Inflammatory macrophage (primary cell): ENCODE measurements at regions not wholly inside any gene's neighbourhood (a gene's known extent, or its start where the extent isn't known, plus 50 kb on each side); places are given as distances from the start of the nearest gene placed in this dataset.

Experiments used
- DNase-seq, 2 donors: peaks; one replicate each; pipeline ENCODE4 v3.0.0-alpha.2; 2020 to 2022

DNA sequence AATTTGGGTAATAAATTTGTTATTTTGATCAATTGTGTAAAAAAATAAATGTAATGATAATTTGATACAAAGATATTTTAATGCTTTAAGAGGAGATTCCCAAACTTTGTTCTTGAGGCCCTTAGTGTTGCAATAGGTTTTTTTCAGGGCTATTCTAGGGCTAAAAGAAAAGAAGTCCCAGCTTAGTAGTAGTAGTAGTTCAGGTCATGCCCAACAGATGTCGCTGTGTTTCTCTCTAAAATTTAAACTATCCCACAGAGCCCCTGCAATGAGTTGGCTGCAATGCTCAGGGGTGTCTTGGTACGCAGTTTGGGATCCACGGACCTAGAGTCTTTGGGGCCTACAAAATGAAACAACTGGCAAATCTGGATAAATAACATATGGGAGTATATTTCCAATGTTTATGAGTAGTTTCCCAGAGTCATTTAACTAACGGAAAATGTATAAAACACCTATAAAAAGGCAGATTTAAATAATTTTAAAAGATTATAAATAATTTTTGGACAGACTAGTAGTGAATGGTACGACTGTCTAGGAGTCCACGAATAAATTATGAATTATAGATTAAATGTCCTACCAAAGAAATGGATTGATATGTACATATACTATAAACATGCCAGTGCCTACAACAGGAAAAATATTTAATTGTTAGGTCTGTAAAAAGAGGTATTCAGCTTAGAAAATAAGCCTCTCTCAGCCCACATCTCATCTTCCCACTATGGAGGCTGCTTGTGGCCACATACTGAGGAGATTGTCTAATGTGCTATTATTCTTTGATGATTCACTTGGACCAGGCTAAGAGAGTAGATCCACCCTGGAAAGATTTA, 228.5 kb upstream of the PMFBP1 start:
- DNase-seq, result peak; percentile 61 to 68

DNA sequence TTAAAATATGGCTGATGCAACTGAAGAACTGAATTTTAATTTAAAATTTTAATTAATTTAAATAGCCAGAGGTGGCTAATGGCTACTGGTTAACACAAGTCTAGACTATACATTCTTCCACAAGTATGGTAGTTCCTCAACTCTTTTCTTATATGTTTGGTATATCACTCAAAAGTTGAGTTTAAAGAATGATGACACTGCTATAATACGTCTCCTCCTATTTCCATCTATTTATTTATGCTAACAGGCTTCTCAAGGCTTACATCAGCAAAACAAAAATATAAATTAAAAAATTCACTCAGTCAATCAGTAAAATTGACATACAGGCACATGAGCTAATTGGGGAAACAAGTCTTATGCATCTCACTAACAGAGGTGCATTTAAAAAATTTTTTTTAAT, 227.9 kb upstream of the PMFBP1 start:
- DNase-seq, result no peak

DNA sequence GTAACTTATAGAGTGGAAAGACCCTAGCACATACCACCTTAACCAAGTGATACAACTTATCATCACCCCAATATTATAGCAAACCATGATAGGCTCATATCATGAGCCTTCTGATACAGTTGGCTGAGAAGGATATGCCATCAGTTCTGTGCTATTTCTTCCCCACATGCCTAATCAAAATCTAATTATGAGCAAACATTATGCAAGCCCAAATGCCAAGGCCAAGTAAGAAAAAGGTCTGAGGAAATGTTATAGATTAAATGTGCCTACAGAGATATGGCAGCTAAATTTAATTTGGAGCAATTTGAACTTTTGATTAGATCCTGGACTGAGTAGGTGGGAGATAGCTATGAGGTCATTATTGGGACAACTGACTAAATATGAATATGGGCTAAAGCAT, 225.9 kb upstream of the PMFBP1 start:
- no peak for DNase-seq

DNA sequence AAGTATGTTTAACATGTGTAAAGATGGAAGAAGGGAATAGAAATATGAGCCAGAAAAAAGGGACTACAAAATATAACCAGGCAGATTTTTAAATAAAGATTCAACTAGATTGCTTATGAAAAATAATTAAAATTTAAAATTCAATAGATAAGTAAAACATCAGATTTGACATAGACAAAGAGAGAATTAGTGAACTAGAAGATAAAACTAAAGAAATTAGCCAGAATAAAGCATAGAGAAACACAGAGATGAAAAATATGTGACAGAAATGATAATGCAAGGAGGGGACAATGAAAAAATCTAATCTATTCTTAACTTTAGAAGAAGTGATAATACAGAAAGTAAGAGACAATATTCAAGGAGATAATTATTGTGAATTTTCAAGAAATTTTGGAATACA, 222.6 kb upstream of the PMFBP1 start:
- no peak for DNase-seq

DNA sequence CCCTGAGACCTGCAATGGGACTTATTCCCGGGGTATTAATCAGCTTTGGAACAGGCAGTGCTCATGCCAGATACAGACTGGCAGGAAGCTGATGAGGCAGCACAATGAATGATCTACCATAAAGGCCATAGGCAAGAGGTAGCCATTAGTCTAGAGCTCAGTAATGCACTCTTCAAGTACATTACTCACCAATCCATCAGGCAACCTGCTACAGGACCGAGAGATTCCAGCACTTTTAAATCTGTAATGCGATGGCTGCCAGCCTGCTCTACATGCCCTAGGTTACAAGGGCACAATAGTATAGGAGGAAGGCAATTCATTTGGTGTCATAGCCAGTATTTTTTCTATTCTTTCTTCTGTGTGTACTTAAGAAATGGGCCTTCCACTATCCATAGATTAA, 217.8 kb upstream of the PMFBP1 start:
- no peak for DNase-seq

DNA sequence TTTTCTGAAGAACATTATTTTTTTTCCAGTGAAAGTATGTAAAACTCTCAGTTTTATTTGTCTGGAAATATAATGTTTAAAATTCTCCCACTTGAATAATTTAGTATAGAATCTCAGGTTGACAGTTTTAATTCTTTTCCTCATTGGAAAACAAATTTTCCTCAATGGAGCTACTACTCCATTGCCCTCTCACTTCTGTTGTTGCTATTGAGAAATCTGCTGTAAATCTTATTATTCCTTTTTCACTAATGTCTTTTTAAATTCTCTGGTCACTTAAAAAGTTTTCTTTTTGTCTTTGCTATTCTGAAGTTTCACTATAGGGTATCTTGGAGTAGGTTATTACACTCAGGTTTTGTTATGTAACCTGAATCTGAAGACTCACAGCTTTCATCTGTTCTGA, 216.1 kb upstream of the PMFBP1 start:
- DNase-seq, result no peak

DNA sequence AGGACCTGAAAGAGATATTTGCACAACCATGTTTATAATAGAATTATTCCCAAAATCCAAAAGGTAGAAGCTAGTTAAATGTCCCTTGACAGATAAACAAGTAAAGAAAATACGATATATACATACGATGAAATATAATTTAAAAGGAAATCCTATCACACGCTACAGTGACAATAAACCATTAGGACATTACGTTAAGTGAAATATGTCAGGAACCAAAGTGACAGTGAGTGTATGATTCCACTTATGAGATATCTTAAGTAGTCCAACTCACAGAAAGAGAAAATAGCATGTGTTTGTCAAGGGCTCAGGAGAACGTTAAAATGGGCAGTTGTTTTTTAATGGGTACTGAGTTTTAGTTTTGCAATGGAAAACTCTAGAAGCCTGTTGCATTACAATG, 212.7 kb upstream of the PMFBP1 start:
- no peak for DNase-seq

DNA sequence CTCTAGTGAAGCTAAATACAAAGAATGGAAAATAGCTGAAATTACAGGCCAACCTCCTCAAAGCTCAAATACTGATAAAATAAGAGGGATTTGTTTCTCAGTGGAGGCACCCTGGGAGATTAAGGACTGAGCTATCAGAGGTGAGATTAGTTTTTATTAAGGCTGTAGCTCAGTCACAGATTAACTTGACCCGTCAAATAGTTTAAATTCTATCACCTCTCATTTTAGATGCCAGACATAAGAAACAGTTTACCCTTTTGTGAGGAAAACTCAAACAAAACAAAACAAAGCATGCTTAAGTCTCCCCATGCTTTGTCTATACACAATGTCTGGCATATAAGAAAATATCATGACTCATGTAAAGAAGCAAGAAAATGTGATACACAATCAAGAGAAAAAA, 208.3 kb upstream of the PMFBP1 start:
- DNase-seq, result no peak

DNA sequence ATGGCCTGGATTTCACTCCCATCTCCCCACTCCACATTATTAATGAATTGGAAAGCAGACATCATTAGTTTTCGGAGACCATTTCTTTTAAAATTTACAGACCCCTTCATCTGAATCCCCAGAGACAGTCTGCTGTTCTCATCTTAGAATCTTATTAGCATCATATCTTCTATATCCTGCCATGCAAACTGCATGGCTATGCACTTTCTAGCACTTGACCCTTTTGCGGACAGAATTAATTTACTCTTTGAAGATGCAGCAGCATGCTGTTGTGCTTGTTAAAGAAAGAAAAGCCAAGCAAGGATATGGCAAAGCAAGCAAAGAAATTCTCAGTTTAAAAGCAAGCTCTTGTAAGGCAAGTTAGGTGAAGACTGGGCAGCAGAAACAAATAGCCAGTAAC, 201.2 kb upstream of the PMFBP1 start:
- DNase-seq, result no peak

DNA sequence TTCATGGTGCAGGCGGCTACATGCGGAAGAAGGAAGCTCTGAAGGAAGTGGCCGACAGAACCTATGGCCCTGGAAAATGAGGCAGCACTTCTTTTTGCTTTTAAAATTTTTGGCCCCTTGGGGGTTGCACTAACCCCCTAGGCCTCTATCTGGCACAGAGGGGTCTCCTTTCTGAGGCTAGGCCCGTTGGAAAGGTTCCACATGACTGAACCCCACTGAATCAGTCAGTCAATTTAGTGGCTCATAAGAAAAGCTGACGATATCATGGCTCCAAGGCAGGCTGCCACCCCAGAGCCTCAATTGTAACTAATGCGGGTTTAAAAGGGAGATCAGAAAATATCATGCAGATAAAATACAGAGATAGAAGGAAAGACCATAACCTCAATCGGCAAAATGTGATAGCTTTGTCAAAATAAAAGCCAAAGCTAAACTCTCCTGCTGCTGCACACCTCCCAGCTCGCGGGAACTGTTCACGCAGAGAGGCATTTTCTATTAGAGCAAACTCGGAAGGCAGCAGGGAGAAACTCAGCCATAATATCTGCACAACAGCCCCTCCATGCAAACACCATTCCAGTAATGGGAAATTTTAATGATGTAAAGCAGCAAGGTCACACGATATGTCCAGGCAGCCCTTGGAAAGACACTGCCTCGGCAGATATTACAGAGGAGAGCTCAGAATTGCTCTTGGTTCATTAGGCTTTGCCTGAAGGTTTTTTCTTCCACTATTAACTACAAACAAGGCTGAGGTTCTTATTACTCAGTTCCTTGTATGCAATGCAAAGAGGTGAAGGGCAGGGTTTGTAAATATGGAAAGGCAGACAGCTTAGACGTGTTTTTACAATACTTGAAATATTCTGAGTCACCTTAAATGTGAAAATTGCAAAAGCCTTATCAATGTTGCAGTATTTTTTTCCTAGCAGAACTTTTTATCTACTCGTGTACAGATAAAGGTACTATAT, 200.4 kb upstream of the PMFBP1 start:
- no peak for DNase-seq

DNA sequence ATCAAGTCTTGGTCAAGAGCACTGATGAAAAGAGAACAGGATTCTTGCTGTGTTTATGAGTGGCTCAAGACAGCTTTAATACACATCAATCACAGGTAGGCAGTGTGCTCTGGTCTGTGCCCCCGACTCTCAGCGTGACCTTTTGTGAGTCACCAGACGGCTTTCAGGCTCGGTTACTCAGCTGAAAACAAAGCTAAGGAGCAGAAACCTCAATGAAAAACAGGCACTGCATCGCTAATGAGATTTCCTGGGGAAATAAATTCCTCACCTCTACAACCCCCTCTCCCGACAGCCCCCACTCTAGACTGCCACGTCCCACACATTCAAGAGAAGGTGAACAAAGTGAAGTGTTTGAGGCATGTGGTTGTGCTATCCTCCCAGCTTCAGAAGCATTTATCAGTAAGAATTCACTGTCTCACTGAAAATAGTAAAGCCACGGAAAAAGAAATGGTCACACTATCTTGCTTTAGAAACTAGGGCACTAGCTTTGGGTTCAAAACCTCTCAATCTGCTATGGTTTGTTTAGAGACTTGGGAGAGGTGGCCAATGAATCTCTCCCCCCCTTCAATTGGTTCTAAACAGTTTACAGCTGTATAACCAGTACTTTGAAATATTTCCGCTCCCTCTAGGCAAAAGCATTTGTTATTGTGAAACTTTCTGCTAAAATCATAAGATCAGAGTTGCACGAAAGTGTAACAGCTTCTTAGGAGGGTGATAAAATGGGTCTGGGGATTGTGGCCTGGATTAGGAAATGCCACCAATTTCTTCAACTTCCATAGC, 199.5 kb upstream of the PMFBP1 start:
- no peak for DNase-seq

DNA sequence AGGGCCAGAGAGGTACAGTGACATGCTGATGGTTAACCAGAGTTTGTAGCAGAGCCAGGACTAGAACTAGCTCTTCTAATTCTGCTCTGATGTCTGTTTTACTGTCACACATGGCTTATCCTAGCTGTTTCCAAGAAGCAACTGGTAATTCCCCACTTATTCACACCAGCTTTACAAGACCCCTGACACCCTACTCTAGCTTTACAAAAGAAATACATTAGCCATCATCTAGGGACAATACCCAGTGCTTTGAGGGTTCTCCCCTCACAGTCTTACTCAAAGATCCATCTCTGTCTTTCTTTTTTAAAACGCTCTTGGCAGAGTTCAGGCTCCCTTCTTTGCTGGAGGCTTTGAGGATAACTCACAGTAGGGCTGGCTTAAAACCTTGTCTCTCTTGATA, 197.3 kb upstream of the PMFBP1 start:
- no peak for DNase-seq

DNA sequence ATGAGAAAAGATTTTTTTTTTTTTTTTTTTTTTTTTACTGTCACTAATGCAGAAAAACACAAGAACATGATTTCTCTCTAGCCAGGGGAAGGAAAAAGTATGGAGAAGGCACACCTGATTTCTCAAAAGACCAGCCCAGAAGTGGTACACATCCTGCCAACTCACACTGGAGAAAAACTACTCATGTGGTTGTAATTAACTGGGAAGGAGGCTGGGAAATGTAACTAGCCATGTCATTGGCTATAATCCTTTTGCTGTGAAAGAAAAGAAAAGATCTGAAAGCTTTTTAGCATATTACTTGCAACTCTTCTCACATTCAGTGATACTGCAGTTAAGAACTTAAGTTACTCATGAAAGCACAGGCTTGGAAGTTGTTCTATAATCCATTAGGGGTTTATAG, 195.9 kb upstream of the PMFBP1 start:
- DNase-seq, result no peak

DNA sequence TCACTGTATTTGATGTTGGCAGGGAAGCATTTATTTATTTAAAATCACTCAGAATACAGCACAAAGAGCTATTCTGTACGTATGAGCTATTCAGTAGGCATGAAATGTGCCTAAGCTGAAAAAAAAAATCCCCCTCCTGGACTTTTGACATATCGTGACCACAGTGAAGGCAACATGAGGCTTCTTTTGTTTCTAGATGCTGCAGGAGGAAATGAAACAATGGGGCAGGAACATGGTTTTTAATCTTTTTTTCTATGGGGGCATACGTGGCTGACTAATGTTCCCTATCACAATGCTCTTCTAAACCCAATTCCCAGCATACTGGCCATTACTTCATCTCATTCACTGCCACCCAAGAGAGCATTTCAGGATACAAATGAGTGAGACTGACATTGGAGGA, 191.0 kb upstream of the PMFBP1 start:
- peak in 1 of 2 donors; percentile 7 for DNase-seq

DNA sequence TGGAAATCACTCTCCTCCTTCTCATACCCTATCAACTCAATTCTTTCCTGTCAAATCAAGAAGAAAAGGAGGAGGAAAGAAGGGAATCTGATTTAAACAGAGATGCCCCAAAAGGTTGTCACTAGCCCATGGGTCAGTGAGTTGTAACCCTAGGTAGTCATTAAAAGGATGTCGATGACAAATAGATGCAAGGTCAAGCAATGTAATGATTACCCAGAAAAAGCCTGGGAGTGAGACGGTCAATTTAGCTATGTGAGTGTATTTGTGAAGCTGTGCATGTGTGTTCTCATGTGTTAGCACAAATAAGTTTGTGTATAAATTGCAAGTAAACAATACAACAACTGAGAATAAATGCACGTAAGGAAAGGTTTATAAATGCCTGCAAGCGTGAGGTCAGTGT, 190.5 kb upstream of the PMFBP1 start:
- DNase-seq, result no peak

DNA sequence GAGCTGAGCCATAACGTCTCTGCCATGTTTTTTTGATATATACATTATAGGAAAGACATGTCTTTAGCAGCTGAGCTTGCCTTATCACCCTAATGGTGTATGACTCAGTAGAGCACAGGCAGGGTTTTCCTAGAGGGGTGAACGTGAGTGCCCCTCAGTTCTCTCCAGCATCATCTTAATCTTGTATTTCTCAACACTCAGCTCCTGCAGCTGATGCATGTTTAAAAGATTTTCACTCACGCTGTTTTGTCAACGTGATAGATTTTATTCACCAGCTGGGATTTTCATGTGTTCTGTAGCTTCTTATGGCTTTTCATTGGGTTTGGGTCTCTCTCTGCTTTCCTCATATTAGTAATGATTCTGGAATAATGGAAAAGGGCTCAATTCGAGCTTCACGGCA, 186.0 kb upstream of the PMFBP1 start:
- DNase-seq, result no peak

DNA sequence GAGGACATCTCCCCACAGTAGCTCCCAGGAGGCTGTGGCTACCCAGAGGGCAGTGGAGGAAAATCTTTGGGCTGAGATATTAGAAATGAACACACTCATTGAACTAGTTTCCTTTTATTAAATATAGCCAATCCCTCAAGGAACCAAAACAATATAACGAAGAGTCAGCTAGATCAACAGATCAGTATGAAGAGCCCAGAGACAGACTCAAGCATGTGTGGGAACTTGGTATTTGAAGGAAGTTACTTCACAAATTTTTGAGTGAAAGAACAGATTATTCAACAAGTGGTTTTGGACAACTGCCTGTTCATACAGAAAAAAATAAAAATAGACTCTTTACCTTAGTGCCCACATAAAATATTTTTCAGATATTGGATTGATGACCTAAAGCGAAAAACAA, 183.6 kb upstream of the PMFBP1 start:
- DNase-seq, result no peak

DNA sequence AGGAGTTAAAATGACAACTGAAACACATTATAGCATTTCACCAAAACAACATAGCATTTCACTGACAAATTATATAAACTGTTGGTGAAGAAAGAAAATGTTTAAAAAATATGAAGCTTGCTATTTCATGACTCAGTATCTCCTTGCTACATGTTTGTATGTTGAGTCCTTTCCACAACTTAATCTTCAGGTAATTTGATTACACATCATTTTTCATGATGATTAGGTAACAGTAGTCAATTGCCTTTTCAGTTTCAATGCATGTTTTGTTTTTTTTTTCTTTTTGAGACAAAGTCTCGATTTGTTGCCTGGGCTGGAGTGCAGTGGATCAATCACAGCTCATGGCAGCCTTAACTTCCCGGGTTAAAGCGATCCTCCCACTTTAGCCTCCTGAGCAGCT, 177.8 kb upstream of the PMFBP1 start:
- DNase-seq, result no peak

DNA sequence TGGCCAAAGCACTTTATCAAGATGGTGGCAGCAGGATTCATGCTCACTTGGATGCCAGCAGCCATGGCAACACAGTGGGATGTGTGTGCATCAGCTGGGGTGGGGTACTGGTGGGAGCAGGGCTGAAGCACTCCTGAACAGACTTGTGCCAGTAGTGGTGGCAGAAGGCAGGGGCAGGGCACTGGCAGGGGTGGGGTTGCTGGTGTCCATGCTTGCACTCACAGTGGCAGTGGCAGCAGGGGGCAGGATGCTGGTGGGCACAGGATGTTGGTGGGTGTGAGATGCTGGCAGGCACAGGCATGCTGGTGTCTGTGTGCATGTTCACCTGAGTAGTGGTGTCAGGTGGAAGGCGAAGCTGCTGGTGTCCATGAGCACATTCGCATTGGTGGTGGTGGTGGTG, 161.0 kb upstream of the PMFBP1 start:
- no peak for DNase-seq

DNA sequence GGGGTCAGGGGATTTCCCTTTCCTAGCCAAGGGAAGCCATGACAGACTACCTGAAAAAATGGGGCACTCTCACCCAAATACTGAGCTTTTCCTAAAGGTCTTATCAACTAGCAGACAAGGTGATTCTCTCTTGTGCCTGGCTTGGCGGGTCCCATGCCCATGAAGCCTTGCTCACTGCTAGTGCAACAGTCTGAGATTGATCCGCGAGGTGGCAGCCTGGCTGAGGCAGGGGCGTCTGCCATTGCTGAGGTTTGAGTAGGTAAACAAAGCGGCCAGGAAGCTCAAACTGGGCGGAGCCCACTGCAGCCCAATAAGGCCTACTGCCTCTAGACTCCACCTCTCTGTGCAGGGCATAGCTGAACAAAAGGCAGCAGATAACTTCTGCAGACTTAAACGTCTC, 152.6 kb upstream of the PMFBP1 start:
- no peak for DNase-seq

DNA sequence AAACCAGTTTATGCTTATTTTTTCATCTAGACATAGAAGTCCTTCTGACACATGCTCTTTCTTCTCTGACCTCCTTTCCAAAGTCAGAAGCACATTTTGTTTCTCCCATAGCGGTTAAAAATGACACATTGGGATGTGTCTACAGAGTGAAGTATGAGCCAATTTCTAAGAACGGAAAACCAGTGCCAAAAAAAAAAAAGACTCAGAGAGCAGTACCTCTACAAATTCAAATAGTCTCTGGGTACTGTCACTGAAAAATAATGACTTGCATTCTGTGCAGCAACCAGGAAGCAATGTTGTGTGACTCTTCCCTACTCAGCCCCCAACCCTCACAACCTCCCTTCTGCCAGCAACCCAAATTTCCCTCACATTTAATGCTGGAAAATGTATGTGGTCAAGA, 145.5 kb upstream of the PMFBP1 start:
- DNase-seq, result no peak

DNA sequence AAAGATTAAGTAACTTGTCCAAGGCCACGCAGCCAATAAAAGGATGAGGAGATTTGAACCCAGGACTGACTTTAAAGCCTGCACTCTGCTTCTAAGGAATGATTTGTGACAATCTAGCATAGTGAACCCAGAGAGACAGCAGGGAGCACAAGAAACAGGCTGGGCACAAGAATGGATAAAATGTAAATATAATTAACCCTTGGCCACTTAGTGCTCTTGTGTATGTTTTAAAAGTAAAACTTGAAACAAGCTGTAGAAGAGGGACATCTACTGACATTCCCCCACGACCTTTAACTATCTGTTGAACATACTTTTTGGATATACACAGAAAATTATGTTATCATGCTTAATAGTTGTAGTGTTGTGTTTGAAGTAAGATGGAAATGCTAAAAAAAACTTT, 141.9 kb upstream of the PMFBP1 start:
- DNase-seq, result no peak

DNA sequence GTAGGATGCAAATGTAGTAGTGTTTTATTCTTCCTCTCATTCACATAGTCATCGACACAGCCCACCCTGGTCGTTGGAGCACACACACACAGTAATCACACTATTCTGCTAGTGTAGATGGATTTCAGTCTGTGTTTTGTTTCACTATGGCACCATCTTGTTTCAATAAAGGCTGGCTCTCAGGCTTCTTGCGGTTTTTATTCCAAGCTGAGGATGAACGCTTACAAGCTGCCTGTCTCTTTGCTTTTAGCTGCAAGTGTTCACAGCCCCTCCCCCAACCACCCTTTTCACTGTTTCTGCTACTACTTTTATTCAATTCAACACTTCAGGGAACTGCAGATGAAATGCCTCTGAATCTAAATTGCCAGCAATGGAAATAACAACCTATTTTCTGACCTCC, 140.9 kb upstream of the PMFBP1 start:
- no peak for DNase-seq
